Gastrocnemius medialis (tissue), 4 donors: ENCODE measurements at regions not wholly inside any gene's neighbourhood (a gene's known extent, or its start where the extent isn't known, plus 50 kb on each side); places are given as distances from the start of the nearest gene placed in this dataset.

Experiments used
- CTCF ChIP-seq, 5 experiments: fragments of 450-650 bp in 3 of 5; fragments of 200-600 bp in 2 of 5; sonication (generic) in 2 of 5; IDR thresholded peaks in 4 of 5; conservative IDR thresholded peaks in 1 of 5; 1 replicate in 4 of 5; 2 replicates in 1 of 5; pipeline ENCODE4 v1.5.1; 2016 to 2019; ENCODE audit warnings: antibody characterized with exemption in 5 of 5, mild to moderate bottlenecking in 3 of 5, moderate library complexity in 3 of 5
- POLR2A ChIP-seq, 2 donors: fragments of 450-650 bp; IDR thresholded peaks; one replicate each; pipeline ENCODE4 v1.6.1; 2017; ENCODE audit warnings: antibody characterized with exemption in 2 of 2, mild to moderate bottlenecking in 2 of 2, moderate library complexity in 2 of 2

- TF ChIP-seq CTCF (IDR thresholded peaks at IDR 0.05 in 4 of 5, conservative IDR thresholded peaks at IDR 0.05 in 1 of 5) (no peak), POLR2A (IDR thresholded peaks at IDR 0.05) (no peak)
These were observed 1126.2 kb upstream of the CDH9 start for GRCh38 chr5:28164568-28164967.
